Keratinocyte (primary cell): ENCODE measurements at regions not wholly inside any gene's neighbourhood (a gene's known extent, or its start where the extent isn't known, plus 50 kb on each side); places are given as distances from the start of the nearest gene placed in this dataset.

Experiments used
- EZH2 ChIP-seq: IDR thresholded peaks from one replicate; pipeline ENCODE4 v1.6.1; 2012; ENCODE audit warnings: inconsistent platforms, mild to moderate bottlenecking, low read length, moderate library complexity
- TF ChIP-seq, protein P1 (sequence below), 3 experiments: IDR thresholded peaks in 1 of 3; conservative IDR thresholded peaks in 1 of 3; optimal IDR thresholded peaks in 1 of 3; 2 replicates in 2 of 3; 3 replicates in 1 of 3; pipeline versions ENCODE3 to v1.5.1; 2011; ENCODE audit warnings: low read length in 3 of 3, mild to moderate bottlenecking in 3 of 3, moderate library complexity in 2 of 3, control low read depth in 1 of 3, inconsistent platforms in 1 of 3; ENCODE audit not compliant: insufficient read depth in 2 of 3; ENCODE audit errors: extremely low read depth in 1 of 3

DNA sequence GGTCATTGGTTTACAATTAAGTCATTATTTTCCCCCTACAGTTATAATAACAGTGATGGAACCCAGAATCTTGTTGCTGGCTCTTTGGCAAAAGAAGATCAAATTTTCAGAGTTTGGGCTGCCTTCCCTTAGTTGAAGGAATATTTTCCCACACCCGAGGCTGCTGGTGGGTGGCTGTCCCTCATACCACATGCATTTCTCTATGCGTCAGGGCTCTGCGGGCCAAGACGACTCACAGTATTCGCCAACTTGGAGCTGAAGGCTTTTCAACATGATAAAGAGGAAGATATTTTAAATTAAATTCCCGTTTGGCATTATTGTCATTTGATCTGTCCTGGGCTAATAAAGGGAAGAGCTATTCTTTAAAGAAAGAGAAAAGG is 102.2 kb upstream of the SASH1 start:
- no peak for TF ChIP-seq EZH2
- TF ChIP-seq, protein P1, sequence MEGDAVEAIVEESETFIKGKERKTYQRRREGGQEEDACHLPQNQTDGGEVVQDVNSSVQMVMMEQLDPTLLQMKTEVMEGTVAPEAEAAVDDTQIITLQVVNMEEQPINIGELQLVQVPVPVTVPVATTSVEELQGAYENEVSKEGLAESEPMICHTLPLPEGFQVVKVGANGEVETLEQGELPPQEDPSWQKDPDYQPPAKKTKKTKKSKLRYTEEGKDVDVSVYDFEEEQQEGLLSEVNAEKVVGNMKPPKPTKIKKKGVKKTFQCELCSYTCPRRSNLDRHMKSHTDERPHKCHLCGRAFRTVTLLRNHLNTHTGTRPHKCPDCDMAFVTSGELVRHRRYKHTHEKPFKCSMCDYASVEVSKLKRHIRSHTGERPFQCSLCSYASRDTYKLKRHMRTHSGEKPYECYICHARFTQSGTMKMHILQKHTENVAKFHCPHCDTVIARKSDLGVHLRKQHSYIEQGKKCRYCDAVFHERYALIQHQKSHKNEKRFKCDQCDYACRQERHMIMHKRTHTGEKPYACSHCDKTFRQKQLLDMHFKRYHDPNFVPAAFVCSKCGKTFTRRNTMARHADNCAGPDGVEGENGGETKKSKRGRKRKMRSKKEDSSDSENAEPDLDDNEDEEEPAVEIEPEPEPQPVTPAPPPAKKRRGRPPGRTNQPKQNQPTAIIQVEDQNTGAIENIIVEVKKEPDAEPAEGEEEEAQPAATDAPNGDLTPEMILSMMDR (optimal IDR thresholded peaks at IDR 0.05 in 1 of 3, IDR thresholded peaks at IDR 0.05 in 1 of 3, conservative IDR thresholded peaks at IDR 0.05 in 1 of 3; ENCODE audit: extremely low read depth in 1 of 3, insufficient read depth in 2 of 3, low read length in 3 of 3), result no peak
